Psoas muscle (tissue), 7 donors: ENCODE measurements at regions not wholly inside any gene's neighbourhood (a gene's known extent, or its start where the extent isn't known, plus 50 kb on each side); places are given as distances from the start of the nearest gene placed in this dataset.
"Not testable (repeated sequence)": the region's sequence is repeated elsewhere in the genome, so short reads cannot be mapped to it uniquely, and the experiment has no call there.

Source experiments
- ATAC-seq, 4 donors: fragments of 200-7000 bp; cut with Tn5 transposase; one replicate each; pipeline ENCODE4 v1.9.1; 2020; ENCODE audit warnings: moderate library complexity in 3 of 4, mild to moderate bottlenecking in 2 of 4
- DNase-seq, 2 donors: peaks; one replicate each; pipeline ENCODE4 v3.0.0-alpha.2; 2020
- H3K27ac ChIP-seq: fragments of 200-600 bp; one replicate; pipeline ENCODE4 v1.8.0; 2022
- H3K27me3 ChIP-seq, 3 donors: fragments of 200-600 bp in 1 of 3; one replicate each; pipeline versions ENCODE4 v1.6.1 to v1.8.0; 2013 to 2022; ENCODE audit warnings: low read length in 2 of 3, mild to moderate bottlenecking in 2 of 3, moderate library complexity in 1 of 3; ENCODE audit not compliant: insufficient read depth in 3 of 3
- H3K36me3 ChIP-seq, 2 donors: fragments of 200-600 bp in 1 of 2; one replicate each; pipeline versions ENCODE4 v1.6.1 to v1.8.0; 2013 to 2022; ENCODE audit warnings: low read depth in 1 of 2, mild to moderate bottlenecking in 1 of 2, moderate library complexity in 1 of 2; ENCODE audit not compliant: insufficient read depth in 1 of 2
- H3K4me1 ChIP-seq: fragments of 200-600 bp; one replicate; pipeline ENCODE4 v1.8.0; 2022
- H3K4me3 ChIP-seq: fragments of 200-600 bp; one replicate; pipeline ENCODE4 v1.8.0; 2022; ENCODE audit warnings: mild to moderate bottlenecking
- H3K9me3 ChIP-seq: fragments of 200-600 bp; one replicate; pipeline ENCODE4 v1.8.0; 2022
- CTCF ChIP-seq: fragments of 200-600 bp; IDR thresholded peaks from one replicate; pipeline ENCODE4 v1.8.0; 2022; ENCODE audit warnings: antibody characterized with exemption
- WGBS, 3 donors: extraction: QIAGEN DNeasy Blood & Tissue Kit; methylation state at CpG; one replicate each; pipeline versions ENCODE4 v1.1.6 to v1.1.7; 2013; 5-methylcytosine and 5-hydroxymethylcytosine counted together
- intact Hi-C, 2 donors: fragments of 100-400 bp; cut with DNase I; formaldehyde crosslinking; loops; one replicate each; pipeline versions ENCODE4 v1.11.0 to v1.14.2; 2022
- donor health status: healthy with polysubstance abuse.
- donor health status: DM: no; HTN: no; CAD: no; lungs with moderate emphysema.
- donor health status: Bipolar disorder and iron deficiency.
- donor health status: healthy.
- donor health status: DM: yes; HTN: yes; CAD: no.
- donor health status: DM: no; HTN: no; CAD: no.
- donor health status: DM: yes; HTN: yes; CAD: no.

- H3K27ac ChIP-seq, H3K4me1 ChIP-seq, DNase-seq, H3K9me3 ChIP-seq, intact Hi-C loops, H3K27me3 ChIP-seq, H3K36me3 ChIP-seq, ATAC-seq, H3K4me3 ChIP-seq: not testable (repeated sequence)
- 0 to 23% (median 18%) methylated on average over 1 to 3 of the region's 3 CpGs for WGBS, 3 donors
Observed at GRCh38 chrY:10958122-10958521, 1430.4 kb downstream of the TSPY10 start.

- WGBS, 3 donors: 21 to 54% (median 28%) methylated on average over 8 to 10 of the region's 10 CpGs
- intact Hi-C loops: no loop called here
- no peak overlapping the region for H3K4me3 ChIP-seq
- no peaks in the 10 kb centered on the region for H3K27me3 ChIP-seq
- no peaks in the 10 kb centered on the region for H3K9me3 ChIP-seq
- no peak for ATAC-seq
- no peak for TF ChIP-seq CTCF
- H3K36me3 ChIP-seq: no peaks in the 10 kb centered on the region
- H3K27ac ChIP-seq: no peak overlapping the region
- peak in 1 of 2 donors; percentile 12 for DNase-seq
- no peaks in the 10 kb centered on the region for H3K4me1 ChIP-seq
Observed at GRCh38 chrY:10973422-10973821, 1445.7 kb downstream of the TSPY10 start.

- no peak for TF ChIP-seq CTCF
- ATAC-seq (no peak), DNase-seq (no peak)
- no peaks in the 10 kb centered on the region for H3K27me3 ChIP-seq
- no peaks in the 10 kb centered on the region for H3K9me3 ChIP-seq
- no peak overlapping the region for H3K4me3 ChIP-seq
- H3K36me3 ChIP-seq: no peaks in the 10 kb centered on the region
- H3K27ac ChIP-seq: no peak overlapping the region
- H3K4me1 ChIP-seq: no peaks in the 10 kb centered on the region
- WGBS, 3 donors: 20 to 74% (median 33%) methylated on average over 1 to 2 of the region's 2 CpGs
- intact Hi-C loops: no loop called here
Observed at GRCh38 chrY:10986655-10987054, 1459.0 kb downstream of the TSPY10 start.

GRCh38 chrY:10987626-10988025 is 1459.9 kb downstream of the TSPY10 start:
- DNase-seq (no peak), ATAC-seq (peak in 1 of 4 donors; percentile 56)
- Histone ChIP-seq H3K27ac (no peak overlapping the region), H3K36me3 (no peaks in the 10 kb centered on the region), H3K4me1 (no peaks in the 10 kb centered on the region), H3K4me3 (no peak overlapping the region), H3K9me3 (no peaks in the 10 kb centered on the region), H3K27me3 (no peaks in the 10 kb centered on the region)
- TF ChIP-seq CTCF: no peak
- intact Hi-C loops: no loop called here
- 9% methylated on average over 1 of the region's 1 CpG; no CpG with 5 or more reads in 2 of the 3 donors for WGBS, 3 donors

GRCh38 chrY:10993955-10994354 is 1466.3 kb downstream of the TSPY10 start:
- 28 to 39% methylated on average over 2 of the region's 2 CpGs; no CpG with 5 or more reads in 1 of the 3 donors for WGBS, 3 donors
- H3K4me3 ChIP-seq: no peak overlapping the region
- H3K36me3 ChIP-seq: no peaks in the 10 kb centered on the region
- no peaks in the 10 kb centered on the region for H3K4me1 ChIP-seq
- H3K27me3 ChIP-seq: no peaks in the 10 kb centered on the region
- no peaks in the 10 kb centered on the region for H3K9me3 ChIP-seq
- intact Hi-C loops: no loop called here
- no peak for ATAC-seq
- DNase-seq: no peak
- H3K27ac ChIP-seq: no peak overlapping the region
- no peak for TF ChIP-seq CTCF

- DNase-seq, H3K9me3 ChIP-seq, H3K36me3 ChIP-seq, H3K4me3 ChIP-seq, intact Hi-C loops, H3K4me1 ChIP-seq, H3K27ac ChIP-seq, H3K27me3 ChIP-seq: not testable (repeated sequence)
- peak in 3 of 4 donors; percentile 54 to 93 (median 77) for ATAC-seq
- 20 to 44% (median 39%) methylated on average over 3 to 5 of the region's 5 CpGs for WGBS, 3 donors
Observed at GRCh38 chrY:10999715-11000114, 1472.0 kb downstream of the TSPY10 start.

GRCh38 chrY:11014229-11014628 is 1486.5 kb downstream of the TSPY10 start:
- H3K36me3 ChIP-seq, DNase-seq, H3K27me3 ChIP-seq, intact Hi-C loops, H3K4me3 ChIP-seq, H3K9me3 ChIP-seq, H3K27ac ChIP-seq, H3K4me1 ChIP-seq: not testable (repeated sequence)
- ATAC-seq: peak in 2 of 4 donors; percentile 26 to 52
- WGBS, 3 donors: 22 to 48% methylated on average over 3 of the region's 3 CpGs; no CpG with 5 or more reads in 1 of the 3 donors
